K562 (cell line): ENCODE measurements at regions not wholly inside any gene's neighbourhood (a gene's known extent, or its start where the extent isn't known, plus 50 kb on each side); places are given as distances from the start of the nearest gene placed in this dataset.

ENCODE experiments used
- ATAC-seq: fragments of 200-7000 bp; cut with Tn5 transposase; 3 replicates; pipeline ENCODE4 v1.9.1; 2020; ENCODE audit warnings: moderate library complexity
- BruUV-seq: library from RNA; stranded (reverse); fragments of 400-500 nt; replicated peaks from 2 replicates; lab custom pipeline; 2021; lab: Mats Ljungman, UMichigan
- CTCF ChIA-PET: fragments of 300-600 bp; formaldehyde crosslinking; extraction: SDS; loops from one replicate; lab custom pipeline; 2021; ENCODE audit warnings: low intra/inter-chr PET ratio; lab: Yijun Ruan, JAX
- POLR2A ChIA-PET: fragments of 300-600, 350-650 bp; sonication (Branson Sonifier 250); formaldehyde crosslinking; extraction: SDS; loops from one replicate; lab custom pipeline; 2021; ENCODE audit warnings: antibody characterized with exemption, inconsistent platforms; lab: Yijun Ruan, JAX
- DNase-seq, 4 experiments: peaks; one replicate each; pipeline versions ENCODE4 v3.0.0 to v3.0.0-alpha.2; 2011 to 2018; ENCODE audit warnings: low spot score in 3 of 4, mixed read lengths in 3 of 4; ENCODE audit errors: extremely low read depth in 1 of 4
- FAIRE-seq: peaks from 2 replicates; lab custom pipeline; 2011; peaks lifted over from hg19 to GRCh38; lab: Jason Lieb, UNC
- H2AFZ ChIP-seq: 2 replicates; pipeline ENCODE4 v1.6.0; 2011; ENCODE audit warnings: low read depth, low read length, control low read depth, inconsistent platforms
- H3K27ac ChIP-seq: fragments of 200-600 bp; 3 replicates; pipeline ENCODE4 v1.8.0; 2011; ENCODE audit warnings: low read depth, mild to moderate bottlenecking, control low read depth, inconsistent platforms, low read length, moderate library complexity, mixed read lengths; ENCODE audit errors: extremely low read depth
- H3K27me3 ChIP-seq, 2 experiments: fragments of 300-600 bp in 1 of 2; 2 replicates in 1 of 2; 3 replicates in 1 of 2; pipeline versions ENCODE4 v1.6.0 to v1.8.0; 2011; ENCODE audit warnings: inconsistent platforms in 2 of 2, low read length in 2 of 2, mild to moderate bottlenecking in 1 of 2, mixed read lengths in 1 of 2, moderate library complexity in 1 of 2; ENCODE audit not compliant: control insufficient read depth in 2 of 2, insufficient read depth in 2 of 2
- H3K36me3 ChIP-seq: fragments of 300-600 bp; 3 replicates; pipeline ENCODE4 v1.8.0; 2011; ENCODE audit warnings: mild to moderate bottlenecking, low read length, inconsistent platforms; ENCODE audit not compliant: control insufficient read depth, insufficient read depth
- H3K4me1 ChIP-seq, 2 experiments: fragments of 200-600 bp in 1 of 2; replicated peaks in 1 of 2; 2 replicates in 1 of 2; 3 replicates in 1 of 2; pipeline versions ENCODE4 v1.5.1 to v1.8.0; 2011; ENCODE audit warnings: inconsistent platforms in 2 of 2, low read length in 2 of 2, mild to moderate bottlenecking in 1 of 2, mixed read lengths in 1 of 2, moderate library complexity in 1 of 2; ENCODE audit not compliant: control insufficient read depth in 2 of 2, insufficient read depth in 2 of 2
- H3K4me2 ChIP-seq: 2 replicates; pipeline ENCODE4 v1.6.1; 2011; ENCODE audit warnings: low read length, control low read depth, inconsistent platforms, mixed read lengths; ENCODE audit not compliant: insufficient read depth
- H3K4me3 ChIP-seq: fragments of 200-600 bp; sonication (generic), shearing (Covaris generic); 2 replicates; pipeline ENCODE4 v1.5.1; 2016; ENCODE audit warnings: control low read depth, inconsistent platforms
- H3K79me2 ChIP-seq: fragments of 200-600 bp; 3 replicates; pipeline ENCODE4 v1.8.0; 2011; ENCODE audit warnings: low read length, inconsistent platforms; ENCODE audit not compliant: control insufficient read depth, insufficient read depth
- H3K9ac ChIP-seq, 2 experiments: 2 replicates each; pipeline versions ENCODE4 v1.6.0 to v1.6.1; 2011; ENCODE audit warnings: low read depth in 2 of 2, low read length in 2 of 2, control low read depth in 1 of 2, inconsistent platforms in 1 of 2, mild to moderate bottlenecking in 1 of 2, mixed read lengths in 1 of 2; ENCODE audit not compliant: insufficient read depth in 1 of 2
- H3K9me1 ChIP-seq: one replicate; pipeline ENCODE4 v1.6.0; 2011; ENCODE audit warnings: inconsistent platforms, mild to moderate bottlenecking, low read length, moderate library complexity; ENCODE audit not compliant: control insufficient read depth, insufficient read depth
- H3K9me3 ChIP-seq: replicated peaks from 2 replicates; pipeline ENCODE4 v1.5.1; 2011; ENCODE audit warnings: low read depth, low read length, inconsistent platforms; ENCODE audit not compliant: control insufficient read depth, insufficient read depth
- H4K20me1 ChIP-seq: replicated peaks from 2 replicates; pipeline ENCODE4 v1.6.1; 2011; ENCODE audit warnings: low read length, inconsistent platforms, mixed read lengths; ENCODE audit not compliant: control insufficient read depth, insufficient read depth
- AFF1 ChIP-seq, 2 experiments: fragments of 450-650 bp; IDR thresholded peaks; 2 replicates each; pipeline ENCODE4 v1.6.1; 2018; ENCODE audit warnings: mild to moderate bottlenecking in 2 of 2, low read depth in 1 of 2; ENCODE audit not compliant: partially characterized antibody in 2 of 2
- ATF6 ChIP-seq: sonication (generic); formaldehyde crosslinking; IDR thresholded peaks from 2 replicates; pipeline ENCODE4 v1.4.0; 2020; ENCODE audit warnings: mild to moderate bottlenecking, missing genetic modification reagents
- HOXB6 ChIP-seq: fragments of 250-450 bp; sonication (Bioruptor Pico); IDR thresholded peaks from 2 replicates; pipeline ENCODE4 v1.5.1; 2022; ENCODE audit warnings: mild to moderate bottlenecking, borderline replicate concordance
- JUNB ChIP-seq: fragments of 450-650 bp; formaldehyde crosslinking; conservative IDR thresholded peaks from 2 replicates; pipeline ENCODE4 v1.4.0; 2020; ENCODE audit warnings: mild to moderate bottlenecking
- MCM3 ChIP-seq: fragments of 450-650 bp; IDR thresholded peaks from 2 replicates; pipeline ENCODE4 v1.6.1; 2016
- MLX ChIP-seq, 2 experiments: fragments of 450-650 bp in 1 of 2; sonication (generic) in 1 of 2; formaldehyde crosslinking; conservative IDR thresholded peaks; 2 replicates each; pipeline versions ENCODE4 v1.4.0 to v1.8.1; 2020 to 2022; ENCODE audit warnings: mild to moderate bottlenecking in 1 of 2, missing genetic modification reagents in 1 of 2
- MNT ChIP-seq, 2 experiments: fragments of 450-650 bp; conservative IDR thresholded peaks; 2 replicates each; pipeline ENCODE4 v1.6.1; 2017; ENCODE audit warnings: mild to moderate bottlenecking in 2 of 2, moderate library complexity in 2 of 2
- NR2C1 ChIP-seq, 2 experiments: fragments of 450-650 bp; IDR thresholded peaks; 2 replicates each; pipeline ENCODE4 v1.6.1; 2017; ENCODE audit warnings: mild to moderate bottlenecking in 2 of 2, antibody characterized with exemption in 1 of 2, inconsistent platforms in 1 of 2, missing compliant biosample characterization in 1 of 2, missing genetic modification characterization in 1 of 2
- ZKSCAN1 ChIP-seq: fragments of 150-350 bp; IDR thresholded peaks from 2 replicates; pipeline ENCODE4 v1.6.1; 2016; ENCODE audit warnings: low read depth, low read length
- ZNF324 ChIP-seq: fragments of 250-450 bp; sonication (Bioruptor Pico); IDR thresholded peaks from 2 replicates; pipeline ENCODE4 v1.4.0; 2020; ENCODE audit warnings: mild to moderate bottlenecking
- ZNF780A ChIP-seq: fragments of 250-450 bp; sonication (Bioruptor Pico); IDR thresholded peaks from 2 replicates; pipeline ENCODE4 v1.5.0; 2021; ENCODE audit warnings: mild to moderate bottlenecking
- WGBS: fragments of 100-300 bp; shearing (Covaris generic); methylation state at CpG from one replicate; pipeline ENCODE4 v1.1.6; 2016; ENCODE audit warnings: low coverage, mixed read lengths; ENCODE audit not compliant: insufficient coverage; ENCODE audit errors: missing lambda C conversion rate; 5-methylcytosine and 5-hydroxymethylcytosine counted together
- in situ Hi-C: fragments of 300-500 bp; cut with MboI; formaldehyde crosslinking; loops from 4 replicates; pipeline ENCODE4 v1.15.0; 2018; ENCODE audit warnings: inconsistent platforms, mixed read lengths
- intact Hi-C: fragments of 100-400 bp; cut with micrococcal nuclease; formaldehyde crosslinking; loops from 2 replicates; pipeline ENCODE4 v1.14.2; 2022

- Histone ChIP-seq H3K27me3 (no peaks in the 10 kb centered on the region), H4K20me1 (no peaks in the 10 kb centered on the region), H3K9ac (no peak overlapping the region), H3K4me3 (no peak overlapping the region), H2AFZ (no peak overlapping the region), H3K9me3 (no peaks in the 10 kb centered on the region)
- CTCF ChIA-PET: no interaction called here
- intact Hi-C loops: no loop called here
- DNase-seq: no peak
- ATAC-seq: no peak
- BruUV-seq: no TSS peak
- TF ChIP-seq HOXB6 (CRISPR knock-in tag) (no peak), MCM3 (no peak), ZKSCAN1 (no peak), MLX (CRISPR knock-in tag; conservative IDR thresholded peaks at IDR 0.05) (no peak), NR2C1 (IDR thresholded peaks at IDR 0.05) (no peak), NR2C1 (tag; IDR thresholded peaks at IDR 0.05) (no peak), ZNF780A (no peak), AFF1 (IDR thresholded peaks at IDR 0.05; ENCODE audit: low read depth in 1 of 2, partially characterized antibody in 2 of 2) (no peak), MNT (conservative IDR thresholded peaks at IDR 0.05) (no peak), ZNF324 (CRISPR knock-in tag) (no peak), JUNB (CRISPR knock-in tag) (no peak), ATF6 (CRISPR knock-in tag) (no peak)
- TF ChIP-seq, all 486 proteins: peak for 0
- WGBS: 0% methylated on average over 3 of the region's 3 CpGs
- Histone ChIP-seq H3K9me1 (no peaks in the 10 kb centered on the region), H3K36me3 (no peaks in the 10 kb centered on the region), H3K79me2 (no peaks in the 10 kb centered on the region), H3K4me2 (no peak overlapping the region), H3K4me1 (no peaks in the 10 kb centered on the region), H3K27ac (no peak overlapping the region)
- POLR2A ChIA-PET: no interaction called here
- in situ Hi-C loops: no loop called here
- no peak for FAIRE-seq
These were observed 756.1 kb upstream of the DDX18 start for GRCh38 chr2:117058366-117058765.
